Epithelial cell of proximal tubule (primary cell): ENCODE measurements at regions not wholly inside any gene's neighbourhood (a gene's known extent, or its start where the extent isn't known, plus 50 kb on each side); places are given as distances from the start of the nearest gene placed in this dataset.

Experiments
- DNase-seq: peaks from one replicate; pipeline ENCODE4 v3.0.0-alpha.2; 2011; ENCODE audit warnings: low read depth
- H3K4me3 ChIP-seq: 2 replicates; pipeline ENCODE4 v1.5.1; 2011; ENCODE audit warnings: low read depth, mild to moderate bottlenecking, low read length
- CTCF ChIP-seq: conservative IDR thresholded peaks from 2 replicates; pipeline ENCODE4 v1.5.1; 2012; ENCODE audit warnings: low read depth, mild to moderate bottlenecking, low read length

- TF ChIP-seq CTCF, result no peak
- H3K4me3 ChIP-seq, result no peak overlapping the region
- DNase-seq, result no peak
These were observed 207.1 kb downstream of the CTTN start for GRCh38 chr11:70605468-70605815.

GRCh38 chr11:70605846-70606245, 207.5 kb downstream of the CTTN start:
- no peak overlapping the region for H3K4me3 ChIP-seq
- no peak for TF ChIP-seq CTCF
- DNase-seq, result no peak

- no peak for DNase-seq
- no peak for TF ChIP-seq CTCF
- H3K4me3 ChIP-seq, result no peak overlapping the region
These were observed 208.1 kb downstream of the CTTN start for GRCh38 chr11:70606248-70606950.

- no peak overlapping the region for H3K4me3 ChIP-seq
- no peak for DNase-seq
- TF ChIP-seq CTCF, result no peak
These were observed 208.6 kb downstream of the CTTN start for GRCh38 chr11:70606951-70607330.

GRCh38 chr11:70607561-70607960, 209.2 kb downstream of the CTTN start:
- no peak overlapping the region for H3K4me3 ChIP-seq

GRCh38 chr11:70608568-70609470, 210.5 kb downstream of the CTTN start:
- H3K4me3 ChIP-seq, result no peak overlapping the region
- TF ChIP-seq CTCF, result no peak
- no peak for DNase-seq

More at GRCh38 chr11:70607561-70607960, 209.2 kb downstream of the CTTN start:
- no peak for DNase-seq
- no peak for TF ChIP-seq CTCF
